ENCODE measurements at regions not wholly inside any gene's neighbourhood (a gene's known extent, or its start where the extent isn't known, plus 50 kb on each side); places are given as distances from the start of the nearest gene placed in this dataset.
"Not testable (repeated sequence)": the region's sequence is repeated elsewhere in the genome, so short reads cannot be mapped to it uniquely, and the experiment has no call there.

DNA sequence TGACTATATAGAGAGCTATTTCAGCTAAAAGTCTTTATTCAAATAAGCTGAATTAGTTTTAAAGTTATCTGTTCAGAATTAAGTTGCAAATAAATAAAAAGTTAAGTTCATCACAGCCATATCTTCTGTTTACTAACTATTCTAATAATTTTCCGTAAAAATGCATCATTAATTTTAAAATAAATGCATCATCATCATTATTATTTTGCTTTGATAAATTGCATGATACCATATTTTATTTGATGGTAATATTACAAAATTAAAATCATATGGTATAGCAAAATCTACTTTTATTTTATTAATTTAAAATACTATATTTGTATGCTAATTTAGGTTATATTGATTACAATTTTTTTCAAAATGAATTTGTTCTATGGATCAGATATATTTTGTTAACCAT lies 357.3 kb upstream of the NDST4 start:
- no peaks in the 10 kb centered on the region for H3K36me3 ChIP-seq (ENCODE audit: control insufficient read depth in 2 of 3, insufficient read depth in 3 of 3, low read length in 3 of 3)
- no peak overlapping the region for H3K4me3 ChIP-seq (ENCODE audit: low read length in 3 of 3)
- no peak for DNase-seq
- H3K9ac ChIP-seq (ENCODE audit: low read length in 3 of 3): no peak overlapping the region
- no peaks in the 10 kb centered on the region for H3K9me3 ChIP-seq (ENCODE audit: control insufficient read depth in 2 of 3, insufficient read depth in 1 of 3, low read length in 3 of 3)
- intact Hi-C loops (cut with DNase I): no loop called here
- TF ChIP-seq, protein P1, sequence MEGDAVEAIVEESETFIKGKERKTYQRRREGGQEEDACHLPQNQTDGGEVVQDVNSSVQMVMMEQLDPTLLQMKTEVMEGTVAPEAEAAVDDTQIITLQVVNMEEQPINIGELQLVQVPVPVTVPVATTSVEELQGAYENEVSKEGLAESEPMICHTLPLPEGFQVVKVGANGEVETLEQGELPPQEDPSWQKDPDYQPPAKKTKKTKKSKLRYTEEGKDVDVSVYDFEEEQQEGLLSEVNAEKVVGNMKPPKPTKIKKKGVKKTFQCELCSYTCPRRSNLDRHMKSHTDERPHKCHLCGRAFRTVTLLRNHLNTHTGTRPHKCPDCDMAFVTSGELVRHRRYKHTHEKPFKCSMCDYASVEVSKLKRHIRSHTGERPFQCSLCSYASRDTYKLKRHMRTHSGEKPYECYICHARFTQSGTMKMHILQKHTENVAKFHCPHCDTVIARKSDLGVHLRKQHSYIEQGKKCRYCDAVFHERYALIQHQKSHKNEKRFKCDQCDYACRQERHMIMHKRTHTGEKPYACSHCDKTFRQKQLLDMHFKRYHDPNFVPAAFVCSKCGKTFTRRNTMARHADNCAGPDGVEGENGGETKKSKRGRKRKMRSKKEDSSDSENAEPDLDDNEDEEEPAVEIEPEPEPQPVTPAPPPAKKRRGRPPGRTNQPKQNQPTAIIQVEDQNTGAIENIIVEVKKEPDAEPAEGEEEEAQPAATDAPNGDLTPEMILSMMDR (IDR thresholded peaks at IDR 0.05; ENCODE audit: borderline replicate concordance, extremely low read depth, insufficient read depth): no peak
- peak; percentile 88 for FAIRE-seq
- no peaks in the 10 kb centered on the region for H3K4me1 ChIP-seq (ENCODE audit: control insufficient read depth in 2 of 3, insufficient read depth in 2 of 3, low read depth in 1 of 3, low read length in 3 of 3)
- no peak overlapping the region for H3K27ac ChIP-seq (ENCODE audit: low read depth in 2 of 2, low read length in 2 of 2)
- H3K27me3 ChIP-seq (ENCODE audit: control insufficient read depth, insufficient read depth, low read length): no peaks in the 10 kb centered on the region

DNA sequence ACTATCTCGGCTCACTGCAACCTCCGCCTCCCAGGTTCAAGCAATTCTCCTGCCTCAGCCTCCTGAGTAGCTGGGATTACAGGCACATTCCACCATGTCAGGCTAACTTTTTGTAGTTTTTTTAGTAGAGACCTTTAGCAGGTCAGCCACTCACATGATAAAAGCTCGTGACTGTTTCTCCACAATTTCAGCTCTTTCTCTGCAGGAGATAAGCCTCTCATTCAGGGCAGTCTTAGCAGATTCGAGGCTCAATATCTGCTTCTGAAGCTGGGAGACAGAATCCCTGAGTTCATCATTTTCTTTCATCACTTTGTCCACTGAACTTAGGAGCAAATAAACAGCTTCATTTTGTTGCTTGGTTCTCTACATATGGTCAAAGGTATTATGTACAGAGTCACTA lies 345.9 kb upstream of the NDST4 start:
- intact Hi-C loops (cut with DNase I); H3K4me3 ChIP-seq (ENCODE audit: low read length in 3 of 3); FAIRE-seq; H3K27me3 ChIP-seq (ENCODE audit: control insufficient read depth, insufficient read depth, low read length); H3K9ac ChIP-seq (ENCODE audit: low read length in 3 of 3); H3K36me3 ChIP-seq (ENCODE audit: control insufficient read depth in 2 of 3, insufficient read depth in 3 of 3, low read length in 3 of 3); DNase-seq; H3K27ac ChIP-seq (ENCODE audit: low read depth in 2 of 2, low read length in 2 of 2); H3K9me3 ChIP-seq (ENCODE audit: control insufficient read depth in 2 of 3, insufficient read depth in 1 of 3, low read length in 3 of 3); H3K4me1 ChIP-seq (ENCODE audit: control insufficient read depth in 2 of 3, insufficient read depth in 2 of 3, low read depth in 1 of 3, low read length in 3 of 3): not testable (repeated sequence)

DNA sequence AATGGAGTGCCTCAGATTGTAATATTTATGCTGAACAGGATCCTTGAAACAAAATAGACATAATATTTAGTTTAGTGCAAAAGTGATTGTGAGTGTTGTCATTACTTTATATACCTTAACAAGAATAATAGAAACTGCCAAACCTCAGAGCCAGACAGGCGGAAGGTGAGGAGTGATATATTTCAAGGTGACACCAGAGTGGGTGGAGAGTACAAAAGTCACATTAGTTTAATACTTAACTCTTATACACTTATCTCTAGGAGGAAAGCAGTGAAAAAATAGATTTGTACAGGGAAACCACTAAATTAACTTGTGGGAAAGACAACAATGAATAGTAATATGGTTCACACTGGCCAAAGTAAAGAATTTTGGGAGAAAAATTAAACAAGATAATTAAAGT lies 342.8 kb upstream of the NDST4 start:
- no peaks in the 10 kb centered on the region for H3K4me1 ChIP-seq (ENCODE audit: control insufficient read depth in 2 of 3, insufficient read depth in 2 of 3, low read depth in 1 of 3, low read length in 3 of 3)
- intact Hi-C loops (cut with DNase I): no loop called here
- FAIRE-seq (no peak), DNase-seq (no peak)
- no peak overlapping the region for H3K27ac ChIP-seq (ENCODE audit: low read depth in 2 of 2, low read length in 2 of 2)
- H3K9ac ChIP-seq (ENCODE audit: low read length in 3 of 3): no peak overlapping the region
- H3K36me3 ChIP-seq (ENCODE audit: control insufficient read depth in 2 of 3, insufficient read depth in 3 of 3, low read length in 3 of 3): no peaks in the 10 kb centered on the region
- no peaks in the 10 kb centered on the region for H3K9me3 ChIP-seq (ENCODE audit: control insufficient read depth in 2 of 3, insufficient read depth in 1 of 3, low read length in 3 of 3)
- TF ChIP-seq, protein P1 (IDR thresholded peaks at IDR 0.05; ENCODE audit: borderline replicate concordance, extremely low read depth, insufficient read depth): no peak
- no peak overlapping the region for H3K4me3 ChIP-seq (ENCODE audit: low read length in 3 of 3)
- no peaks in the 10 kb centered on the region for H3K27me3 ChIP-seq (ENCODE audit: control insufficient read depth, insufficient read depth, low read length)

DNA sequence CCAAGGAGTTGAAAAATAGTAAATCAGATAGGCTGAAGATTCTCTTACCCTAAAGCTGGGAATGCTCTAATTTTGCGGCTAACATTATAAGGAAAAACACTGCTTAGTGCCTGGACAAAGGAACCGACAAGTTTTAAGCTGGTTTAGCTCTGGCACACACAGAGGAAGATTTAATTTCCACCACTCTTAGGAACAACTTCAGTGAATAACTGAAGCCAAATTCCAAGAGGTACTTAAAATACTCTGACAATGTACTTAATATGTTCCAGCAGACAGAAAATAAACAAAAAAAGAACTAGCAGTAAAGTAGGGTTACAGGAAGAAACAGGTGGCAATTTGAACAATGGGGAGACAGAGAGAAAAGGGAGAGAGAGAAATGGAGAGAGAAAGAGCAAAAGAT lies 340.8 kb upstream of the NDST4 start:
- TF ChIP-seq, protein P1 (IDR thresholded peaks at IDR 0.05; ENCODE audit: borderline replicate concordance, extremely low read depth, insufficient read depth): no peak

More for the DNA sequence above, 340.8 kb upstream of the NDST4 start:
- H3K4me3 ChIP-seq (ENCODE audit: low read length in 3 of 3): no peak overlapping the region
- no peaks in the 10 kb centered on the region for H3K27me3 ChIP-seq (ENCODE audit: control insufficient read depth, insufficient read depth, low read length)
- H3K9ac ChIP-seq (ENCODE audit: low read length in 3 of 3): no peak overlapping the region
- H3K27ac ChIP-seq (ENCODE audit: low read depth in 2 of 2, low read length in 2 of 2): no peak overlapping the region
- no peaks in the 10 kb centered on the region for H3K36me3 ChIP-seq (ENCODE audit: control insufficient read depth in 2 of 3, insufficient read depth in 3 of 3, low read length in 3 of 3)
- no peaks in the 10 kb centered on the region for H3K4me1 ChIP-seq (ENCODE audit: control insufficient read depth in 2 of 3, insufficient read depth in 2 of 3, low read depth in 1 of 3, low read length in 3 of 3)
- no peaks in the 10 kb centered on the region for H3K9me3 ChIP-seq (ENCODE audit: control insufficient read depth in 2 of 3, insufficient read depth in 1 of 3, low read length in 3 of 3)
- DNase-seq (no peak), FAIRE-seq (no peak)
- intact Hi-C loops (cut with DNase I): no loop called here

Data from kidney (tissue), 13 donors.